GM19035 (cell line): ENCODE measurements at regions not wholly inside any gene's neighbourhood (a gene's known extent, or its start where the extent isn't known, plus 50 kb on each side); places are given as distances from the start of the nearest gene placed in this dataset.

Source experiments
- ATAC-seq: cut with Tn5 transposase; IDR thresholded peaks from one replicate; pipeline ENCODE4 v1.9.1; 2021; ENCODE audit not compliant: unreplicated experiment

DNA sequence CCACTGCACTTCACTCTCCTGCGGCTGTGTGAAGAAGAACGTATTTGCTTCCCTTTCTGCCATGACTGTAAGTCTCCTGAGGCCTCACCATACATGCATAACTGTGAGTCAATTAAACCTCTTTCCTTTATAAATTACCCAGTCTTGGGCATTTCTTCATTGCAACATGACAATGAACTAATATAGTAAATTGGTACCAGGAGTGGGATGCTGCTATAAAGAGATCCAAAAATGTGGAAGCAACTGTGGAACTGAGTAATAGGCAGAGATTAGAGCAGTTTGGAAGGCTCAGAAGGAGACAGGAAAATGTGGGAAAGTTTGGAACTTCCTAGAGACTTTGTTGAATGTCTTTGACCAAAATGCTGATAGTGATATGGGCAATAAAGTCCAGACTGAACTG is 1907.9 kb downstream of the MRPL39 start:
- ATAC-seq, result no peak

DNA sequence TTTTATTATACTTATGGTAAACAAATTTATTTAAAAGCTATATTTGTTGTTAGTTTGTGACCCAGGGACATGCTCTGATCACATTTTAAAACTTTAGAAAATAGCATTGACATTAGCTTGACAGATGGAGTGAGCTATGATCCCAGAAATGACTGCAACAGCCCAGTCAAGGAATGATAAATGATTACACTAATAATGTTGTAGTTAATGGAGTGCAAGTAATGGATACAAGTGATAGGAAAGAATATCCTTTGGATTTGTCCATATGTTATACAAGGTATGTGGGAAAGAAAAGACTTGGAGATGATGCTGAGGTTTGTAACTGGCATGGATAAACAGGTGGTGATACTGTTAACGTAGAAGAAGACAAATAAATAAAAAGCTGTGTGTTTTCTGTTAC is 1908.7 kb downstream of the MRPL39 start:
- ATAC-seq, result no peak

DNA sequence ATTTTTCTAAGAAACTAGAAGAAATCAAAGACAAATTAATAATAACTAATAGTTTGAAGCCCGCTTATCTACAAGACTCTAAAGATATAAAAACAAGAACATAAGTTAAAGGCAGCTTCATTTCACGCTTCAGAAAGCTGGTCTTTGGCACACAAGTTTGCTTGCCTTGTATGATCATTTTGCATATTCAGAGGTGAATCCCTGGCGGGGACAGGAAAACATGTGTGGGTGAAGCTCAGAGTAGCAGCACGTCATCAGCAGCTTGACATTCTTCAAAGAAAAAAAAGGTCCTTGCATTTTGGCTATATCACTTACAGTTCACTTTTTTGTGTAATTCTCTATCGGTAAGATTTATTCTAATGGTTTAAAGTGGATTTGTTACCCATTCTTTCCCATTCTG is 1911.8 kb downstream of the MRPL39 start:
- ATAC-seq, result no peak

DNA sequence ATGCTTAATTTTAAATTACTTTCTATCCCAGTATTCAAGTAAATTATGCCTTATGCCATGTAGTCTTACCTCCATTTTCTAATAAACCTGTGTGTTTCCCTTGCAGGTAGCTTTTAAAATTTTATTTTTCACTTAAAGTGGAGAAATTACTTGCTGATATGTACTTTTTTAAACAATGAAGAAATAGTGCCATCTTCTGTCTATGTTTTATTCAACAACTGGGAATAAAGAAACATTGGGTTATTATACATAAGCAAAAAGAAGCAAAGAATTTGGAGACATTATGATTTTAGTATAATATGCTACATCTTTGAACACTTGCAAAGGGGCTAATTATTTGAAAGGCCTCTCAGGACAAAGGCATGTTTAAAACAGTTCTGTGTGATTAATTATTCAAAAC is 1912.9 kb downstream of the MRPL39 start:
- ATAC-seq, result no peak

DNA sequence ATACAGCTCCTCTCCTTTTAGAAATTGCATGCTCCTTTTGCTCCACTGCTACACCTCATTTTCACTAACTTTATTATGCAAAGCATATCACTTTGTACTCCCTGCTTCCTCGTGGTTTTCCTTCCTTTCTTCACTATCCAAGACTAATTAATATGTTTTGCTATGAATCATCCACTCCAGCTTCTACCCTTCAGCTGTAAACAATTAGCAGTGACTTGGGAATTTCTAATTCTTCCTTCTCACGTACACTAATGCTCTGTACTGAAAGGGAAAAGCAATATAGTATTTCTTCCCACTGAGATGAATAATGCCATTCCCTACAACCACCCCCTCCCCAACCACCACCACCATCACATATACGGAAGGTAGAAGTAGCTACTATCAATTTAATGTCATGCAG is 1917.0 kb downstream of the MRPL39 start:
- ATAC-seq, result no peak

DNA sequence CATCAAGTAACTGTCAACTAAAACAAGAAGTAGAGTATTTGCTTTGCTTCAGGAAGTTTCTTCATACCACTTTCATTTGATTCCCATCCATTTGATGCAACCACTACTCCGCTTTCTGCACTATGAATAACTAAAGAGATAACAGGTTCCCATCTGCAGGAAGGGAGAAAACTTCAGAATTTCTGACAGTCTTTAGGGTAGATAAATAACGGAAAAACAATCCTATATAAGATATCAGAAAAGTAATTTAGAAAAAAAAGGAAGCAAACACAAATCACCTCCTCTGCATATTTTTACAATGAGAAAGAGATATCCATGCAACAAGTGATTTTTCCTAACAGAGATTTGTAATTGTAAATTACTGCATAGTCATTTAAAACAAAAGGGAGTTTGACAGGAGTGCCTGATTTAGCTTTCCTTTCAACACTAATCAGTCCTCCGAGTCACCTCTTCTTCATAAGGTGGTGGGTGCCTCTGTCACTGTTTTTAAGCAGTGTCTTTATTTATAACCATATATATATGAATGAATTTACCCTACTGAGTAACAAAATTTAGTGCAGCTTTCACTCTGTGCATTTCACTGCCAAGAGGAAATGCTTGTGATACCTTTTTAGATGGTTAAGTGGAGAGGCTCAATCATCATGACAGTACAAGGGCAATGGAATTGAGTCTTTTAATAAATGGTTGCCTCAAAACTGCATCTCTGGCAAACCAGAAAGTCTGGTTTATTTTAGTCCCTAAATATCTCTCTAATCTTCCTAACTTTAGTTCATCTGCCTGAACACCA is 1920.4 kb downstream of the MRPL39 start:
- no peak for ATAC-seq

DNA sequence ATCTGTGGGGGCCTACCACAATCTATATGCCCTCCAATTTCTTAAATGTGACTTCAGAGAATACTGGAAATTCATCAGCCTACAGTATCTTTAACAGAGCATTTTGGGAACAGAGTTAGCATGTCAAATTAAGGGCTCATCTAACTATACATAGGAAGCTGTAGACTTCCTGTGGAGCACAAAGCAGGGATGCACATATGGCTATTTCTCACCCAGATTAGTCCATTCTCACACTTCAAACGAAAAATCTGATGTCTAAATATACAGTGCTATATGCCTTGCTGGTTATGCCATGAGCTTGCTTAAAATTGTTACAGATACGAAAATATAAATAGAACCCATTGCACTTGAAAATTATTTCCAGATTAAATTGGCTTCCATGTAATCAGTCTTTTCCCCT is 1922.8 kb downstream of the MRPL39 start:
- no peak for ATAC-seq

DNA sequence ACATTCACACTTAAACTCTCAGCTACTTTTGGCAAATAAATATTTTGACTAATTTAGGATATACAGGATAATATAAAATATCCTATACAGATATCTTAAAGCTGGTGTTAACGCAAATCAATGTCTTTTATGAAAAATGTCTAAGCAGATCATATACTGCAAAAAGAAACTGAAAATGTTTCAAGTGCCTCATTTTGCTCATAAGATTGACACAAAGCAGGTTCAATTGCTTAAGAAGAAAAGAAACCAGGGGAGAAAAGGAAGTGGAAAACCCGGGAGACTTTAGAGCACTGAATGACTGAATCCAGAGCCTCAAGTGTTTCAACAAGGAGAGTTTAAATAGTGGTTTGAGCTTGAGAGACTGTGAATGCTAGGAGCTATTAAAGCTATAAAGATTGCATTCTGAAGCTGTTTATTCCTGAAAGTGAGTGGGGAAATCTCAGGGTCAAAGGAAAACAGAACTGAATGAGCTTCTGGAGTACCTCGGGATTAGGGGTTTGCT is 1943.0 kb downstream of the MRPL39 start:
- ATAC-seq, result no peak

DNA sequence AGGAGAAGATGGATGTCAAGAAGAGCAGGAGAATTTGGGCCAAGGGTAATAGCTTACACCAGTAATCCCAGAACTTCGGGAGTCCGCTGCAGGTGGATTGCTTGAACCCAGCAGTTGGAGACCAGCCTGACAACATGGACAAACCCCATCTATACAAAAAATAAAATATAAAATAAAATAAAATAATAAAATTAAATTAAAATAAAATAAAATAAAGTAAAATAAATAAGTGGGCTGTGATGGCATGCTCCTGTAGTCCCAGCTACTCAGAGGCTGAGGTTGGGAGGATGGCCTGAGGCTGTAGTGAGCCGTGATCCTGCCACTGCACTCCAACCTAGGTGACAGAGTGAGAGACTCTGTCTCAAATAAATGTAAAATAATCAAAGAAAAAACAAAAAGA is 1946.7 kb downstream of the MRPL39 start:
- ATAC-seq, result no peak

DNA sequence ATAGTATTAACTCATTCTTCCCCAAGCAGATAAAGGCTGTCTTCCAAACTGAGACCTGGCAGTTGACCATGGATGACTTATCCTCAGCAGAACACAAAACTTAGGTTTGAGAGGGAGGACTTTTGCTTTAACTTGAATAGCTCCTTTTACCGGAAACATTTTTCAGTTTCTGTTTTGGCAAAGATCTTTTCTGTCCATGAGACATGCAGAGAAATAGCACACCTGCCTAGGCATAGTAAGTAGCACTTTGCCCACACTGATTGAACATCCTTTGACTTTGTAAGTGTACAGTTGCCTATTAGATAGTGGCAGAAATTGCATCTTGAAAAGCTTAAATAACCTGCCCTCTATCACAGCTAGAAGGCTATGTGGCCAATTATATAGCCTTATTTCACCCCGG is 1962.5 kb downstream of the MRPL39 start:
- no peak for ATAC-seq

DNA sequence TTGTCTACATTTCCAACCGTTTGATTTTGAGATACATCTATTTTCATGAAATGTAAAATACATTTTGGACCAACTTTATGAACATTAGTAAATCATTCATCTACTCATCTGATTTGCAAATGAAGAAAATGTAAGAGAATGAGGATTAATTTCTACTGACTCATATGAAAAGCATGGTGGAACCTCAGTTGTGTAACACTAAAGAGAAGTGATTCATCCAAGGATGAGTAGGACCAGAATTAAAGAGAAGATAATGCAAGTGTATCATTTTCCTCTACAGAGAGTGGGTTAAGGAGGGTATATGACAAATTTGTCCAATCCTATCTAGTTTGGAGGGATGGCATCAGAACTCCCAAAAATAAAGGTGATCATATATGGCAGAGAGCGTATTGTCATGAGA is 1967.6 kb downstream of the MRPL39 start:
- no peak for ATAC-seq

DNA sequence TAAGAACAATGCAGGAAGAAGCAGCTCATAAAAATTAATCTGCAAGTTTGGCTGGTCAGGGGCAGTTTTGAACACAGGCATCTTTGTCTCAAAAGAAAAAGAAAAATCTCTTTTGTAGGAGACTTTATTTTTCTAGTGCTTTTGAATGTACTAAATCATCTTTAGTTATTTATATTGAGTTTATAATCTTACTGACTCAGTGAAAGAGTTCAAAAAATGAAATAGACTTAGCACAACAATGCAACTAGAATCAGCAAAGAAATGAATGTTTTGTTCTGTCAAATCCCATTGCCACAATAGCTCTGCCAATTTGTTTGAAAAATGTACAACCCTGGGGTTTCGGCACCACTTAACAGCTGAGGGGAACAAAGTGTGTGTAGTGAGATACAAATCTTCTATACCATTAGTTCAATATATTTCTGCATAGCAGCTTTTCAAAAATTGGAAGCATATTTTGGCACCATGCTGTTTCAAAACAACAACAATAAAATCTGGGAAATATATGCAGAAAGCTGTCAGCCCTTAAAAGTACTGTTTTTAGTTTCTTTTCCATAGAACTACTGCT is 1969.1 kb downstream of the MRPL39 start:
- ATAC-seq, result no peak

DNA sequence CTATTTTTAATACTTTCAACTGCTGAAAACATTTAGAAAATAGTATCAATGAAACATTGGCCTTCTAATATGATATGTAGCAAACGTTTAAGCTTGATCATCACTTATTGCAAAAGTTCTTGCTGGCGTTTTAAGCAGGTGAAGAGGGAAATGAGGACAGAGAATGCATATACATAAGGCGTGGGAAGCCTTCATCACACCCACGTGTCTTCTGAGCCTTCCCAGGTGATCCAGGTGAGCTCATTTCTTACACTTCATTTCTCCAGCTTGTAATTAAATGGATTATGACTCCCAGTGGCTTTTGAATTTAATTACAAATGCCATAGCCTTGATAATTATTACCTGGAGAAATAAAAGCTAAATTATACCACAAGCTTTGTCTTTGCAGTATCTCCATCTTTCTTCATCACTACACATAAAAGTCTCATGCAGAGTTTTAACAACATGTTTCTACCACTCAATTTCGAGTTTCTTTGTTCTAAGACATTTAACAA is 1973.8 kb downstream of the MRPL39 start:
- ATAC-seq, result no peak

DNA sequence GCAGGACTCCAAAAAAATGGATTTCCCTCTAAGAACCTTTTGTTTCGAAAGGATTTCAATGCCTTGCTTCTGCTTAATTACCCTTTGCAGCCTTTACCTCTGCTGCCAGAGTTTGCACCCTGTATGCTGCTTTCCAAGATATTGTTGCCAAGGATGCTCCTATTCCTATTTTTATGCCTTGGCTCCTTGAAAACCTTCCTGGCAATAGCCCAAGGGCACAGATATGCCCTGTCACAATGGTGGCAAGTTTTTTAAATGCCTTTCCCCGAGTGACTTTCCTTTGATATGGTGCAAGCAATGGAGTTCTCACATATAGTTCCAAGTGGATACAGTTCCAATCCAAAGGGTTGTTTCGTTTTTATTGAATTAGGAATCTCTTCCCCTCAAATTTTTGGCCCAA is 1983.0 kb downstream of the MRPL39 start:
- ATAC-seq, result no peak

DNA sequence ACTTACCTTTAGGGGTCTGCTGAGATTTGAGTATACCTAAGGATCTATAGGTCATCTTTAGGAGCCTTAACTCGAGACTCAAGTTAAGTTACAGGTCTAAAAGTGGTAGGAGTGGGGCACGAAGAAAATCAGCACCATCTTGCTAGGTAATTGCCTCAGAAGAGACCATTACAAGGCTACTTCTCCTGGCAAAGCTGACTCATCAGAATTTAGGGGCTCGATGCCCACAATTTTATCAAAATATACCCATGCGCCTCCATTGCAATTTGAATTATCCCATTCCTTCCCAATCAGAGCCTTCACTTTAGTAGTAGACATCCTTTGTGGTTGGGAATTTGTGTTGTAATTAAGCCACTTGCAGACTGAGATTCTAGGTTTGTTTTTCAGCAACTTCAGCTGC is 1994.3 kb downstream of the MRPL39 start:
- no peak for ATAC-seq

DNA sequence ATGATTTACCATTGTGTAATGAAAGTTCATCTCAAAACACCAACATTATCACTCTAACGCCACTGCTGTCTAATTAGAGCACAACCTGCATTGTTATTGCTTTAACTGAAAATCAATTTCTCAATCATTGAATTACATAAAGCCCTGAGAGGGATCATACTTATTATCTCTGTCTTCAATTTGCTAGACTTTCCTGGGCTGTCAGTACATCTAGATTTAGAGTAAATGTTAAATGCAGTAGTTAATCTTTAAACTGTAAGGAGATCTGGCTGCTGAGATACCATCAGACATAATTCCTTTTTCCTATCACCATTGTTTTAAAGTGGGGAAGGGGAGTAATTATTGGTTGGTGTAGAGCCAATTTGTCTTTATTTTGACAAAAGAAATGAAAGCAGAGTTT is 1995.1 kb downstream of the MRPL39 start:
- no peak for ATAC-seq

DNA sequence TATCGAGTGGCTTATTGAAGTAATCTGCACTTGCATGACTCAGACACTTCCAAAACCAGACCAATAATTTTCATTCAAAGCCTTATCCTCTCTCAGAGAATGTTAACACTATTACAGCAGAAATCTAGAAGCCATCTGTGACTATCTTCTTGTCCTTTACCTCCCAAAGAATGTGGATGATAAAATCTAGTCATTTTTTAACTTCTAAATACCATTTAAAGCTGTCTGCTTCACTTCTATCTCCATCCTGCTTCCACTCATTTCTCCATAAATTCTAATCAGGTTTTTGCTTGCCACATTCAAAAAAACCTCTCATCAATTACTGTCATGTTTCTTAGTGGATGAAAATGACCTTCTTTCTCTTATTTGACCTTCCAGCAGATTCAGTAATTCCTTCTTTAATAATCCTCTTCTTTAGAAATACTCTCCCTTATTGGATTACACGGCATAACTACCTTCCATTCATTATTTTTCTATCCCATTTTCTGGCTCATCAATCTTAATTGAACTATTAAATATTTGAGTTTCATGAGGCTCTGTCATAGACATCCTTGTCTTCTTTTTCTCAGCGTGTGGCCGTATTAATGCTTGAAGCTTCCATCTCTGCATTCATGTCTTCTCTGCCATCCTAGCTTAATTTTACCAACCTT is 1999.4 kb downstream of the MRPL39 start:
- ATAC-seq, result no peak

DNA sequence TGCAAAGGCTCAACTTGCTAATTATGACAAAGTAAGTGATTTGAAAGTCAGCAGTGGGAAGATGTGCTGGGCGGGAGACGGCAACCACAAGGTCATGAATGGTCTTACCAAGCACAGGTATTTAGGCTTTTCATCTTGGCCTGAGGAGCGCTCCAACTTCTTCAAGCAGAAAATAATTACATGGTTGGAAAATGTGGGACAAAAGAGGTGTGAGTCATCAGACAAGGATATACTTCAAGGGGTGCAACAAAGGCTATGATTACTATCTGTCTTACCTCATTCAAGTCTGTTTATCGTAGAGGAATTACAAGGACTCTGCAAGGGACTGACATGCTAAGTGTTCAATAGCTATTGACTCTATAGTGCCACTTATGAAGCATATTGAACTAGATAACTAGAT is 2005.7 kb downstream of the MRPL39 start:
- no peak for ATAC-seq

DNA sequence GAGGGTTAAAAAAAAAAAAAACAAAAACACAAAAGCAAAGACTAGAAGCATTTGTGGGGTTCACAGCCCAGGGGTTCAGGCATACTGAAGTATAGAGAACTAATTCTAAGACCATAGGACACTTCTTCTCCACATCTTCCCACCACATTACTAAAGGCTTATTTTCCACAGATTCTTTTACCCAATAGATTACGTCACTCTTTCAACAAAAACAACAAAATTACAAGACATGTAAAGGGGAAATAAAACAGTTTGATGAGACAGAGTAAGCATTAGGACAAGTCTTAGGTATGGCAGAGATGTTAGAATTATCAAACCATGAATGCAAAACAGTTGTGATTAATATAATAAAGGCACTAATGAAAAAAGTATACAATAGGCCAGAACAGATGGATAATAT is 2013.7 kb downstream of the MRPL39 start:
- no peak for ATAC-seq

DNA sequence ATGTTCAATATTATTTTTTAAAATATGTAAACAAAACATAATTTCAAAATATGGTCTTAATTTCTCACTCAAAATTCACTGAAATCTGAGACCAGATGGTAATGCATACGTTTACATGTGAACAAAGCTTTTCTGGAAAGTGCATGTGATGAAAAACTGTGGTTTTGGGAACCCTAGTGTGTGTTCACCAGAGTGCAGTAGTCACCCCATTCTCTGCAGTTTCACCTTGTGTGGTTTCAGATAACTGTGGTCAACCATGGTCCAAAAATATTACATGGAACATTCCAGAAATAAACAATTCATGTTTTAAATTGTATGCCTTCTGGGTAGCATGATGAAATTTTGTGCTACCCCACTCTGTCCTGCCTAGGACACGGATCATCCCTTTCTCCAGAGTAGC is 2021.9 kb downstream of the MRPL39 start:
- no peak for ATAC-seq

DNA sequence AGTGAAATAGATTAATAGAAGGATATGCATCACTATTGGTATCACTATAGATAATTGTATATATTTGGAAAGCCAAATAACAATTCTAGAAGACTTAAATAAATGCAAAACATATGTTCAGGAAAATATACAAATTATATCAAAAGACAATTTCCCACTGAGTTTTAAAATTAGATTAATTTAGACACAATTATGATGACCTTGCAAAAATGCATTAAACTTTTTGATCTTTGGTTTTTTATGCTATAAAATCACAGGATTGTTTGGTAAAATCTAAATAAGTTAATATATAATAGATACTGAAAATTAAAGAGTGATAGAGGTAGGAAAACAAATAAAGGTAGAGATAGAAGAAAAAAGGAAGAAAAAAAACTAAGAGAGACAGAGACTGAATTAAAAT is 2027.7 kb downstream of the MRPL39 start:
- no peak for ATAC-seq

DNA sequence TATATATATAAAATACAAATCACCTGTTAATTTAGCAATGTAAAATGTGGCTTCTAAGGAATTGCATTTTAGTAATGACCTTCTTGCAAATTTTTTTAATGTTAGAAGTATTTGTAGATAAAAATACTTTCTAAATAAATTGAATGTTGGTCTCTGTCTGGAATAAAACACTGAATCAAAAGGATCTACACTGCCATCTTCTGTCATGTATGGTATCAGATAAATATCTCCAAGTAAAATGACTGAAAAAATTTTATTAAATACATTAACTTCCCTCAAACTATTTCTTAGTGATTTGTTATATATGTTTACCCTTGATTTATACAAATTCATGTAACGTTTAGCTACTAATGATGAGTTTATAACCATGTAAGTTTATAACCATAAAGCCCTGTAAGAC is 2029.3 kb downstream of the MRPL39 start:
- ATAC-seq, result no peak
